SK-N-SH treated with all-trans-retinoic acid at 6 μM for 48 hours (cell line): ENCODE measurements at regions not wholly inside any gene's neighbourhood (a gene's known extent, or its start where the extent isn't known, plus 50 kb on each side); places are given as distances from the start of the nearest gene placed in this dataset.

Experiments
- ATAC-seq: fragments of 200-7000 bp; cut with Tn5 transposase; 3 replicates; pipeline ENCODE4 v1.9.1; 2020; ENCODE audit warnings: mild to moderate bottlenecking, moderate library complexity
- ARNTL ChIP-seq: fragments of 450-650 bp; formaldehyde crosslinking; IDR thresholded peaks from 2 replicates; pipeline ENCODE4 v1.5.0; 2020; ENCODE audit warnings: low read depth, mild to moderate bottlenecking, moderate library complexity, borderline replicate concordance
- BACH2 ChIP-seq: fragments of 250-450 bp; sonication (Bioruptor Pico); IDR thresholded peaks from 2 replicates; pipeline ENCODE4 v1.9.0; 2021; ENCODE audit warnings: mild to moderate bottlenecking, borderline replicate concordance
- CREB5 ChIP-seq: fragments of 250-450 bp; sonication (Bioruptor Pico); IDR thresholded peaks from 2 replicates; pipeline ENCODE4 v1.5.1; 2020; ENCODE audit warnings: low read depth, mild to moderate bottlenecking, moderate library complexity
- CSRNP3 ChIP-seq: fragments of 250-450 bp; sonication (Bioruptor Pico); IDR thresholded peaks from 2 replicates; pipeline ENCODE4 v1.5.1; 2021; ENCODE audit warnings: mild to moderate bottlenecking, moderate library complexity
- ESRRG ChIP-seq: fragments of 250-450 bp; sonication (Bioruptor Pico); IDR thresholded peaks from 2 replicates; pipeline ENCODE4 v1.6.1; 2021; ENCODE audit warnings: mild to moderate bottlenecking
- GLIS3 ChIP-seq: fragments of 250-450 bp; sonication (Bioruptor Pico); IDR thresholded peaks from 2 replicates; pipeline ENCODE4 v1.5.0; 2020; ENCODE audit warnings: mild to moderate bottlenecking, moderate library complexity
- ISL1 ChIP-seq: fragments of 250-450 bp; sonication (Bioruptor Pico); IDR thresholded peaks from 2 replicates; pipeline ENCODE4 v2.1.2; 2022; ENCODE audit warnings: mild to moderate bottlenecking, moderate library complexity
- OSR1 ChIP-seq: fragments of 250-450 bp; sonication (Bioruptor Pico); IDR thresholded peaks from 2 replicates; pipeline ENCODE4 v1.8.0; 2022; ENCODE audit warnings: moderate library complexity, mild to moderate bottlenecking, inconsistent platforms
- PATZ1 ChIP-seq: fragments of 250-450 bp; sonication (Bioruptor Pico); IDR thresholded peaks from 2 replicates; pipeline ENCODE4 v1.8.0; 2020; ENCODE audit warnings: mild to moderate bottlenecking, moderate library complexity, borderline replicate concordance
- POU6F1 ChIP-seq: fragments of 250-450 bp; sonication (Bioruptor Pico); IDR thresholded peaks from 2 replicates; pipeline ENCODE4 v1.8.0; 2021; ENCODE audit warnings: low read depth, mild to moderate bottlenecking, moderate library complexity, borderline replicate concordance
- PPARA ChIP-seq: fragments of 250-450 bp; sonication (Bioruptor Pico); IDR thresholded peaks from 2 replicates; pipeline ENCODE4 v1.5.0; 2020; ENCODE audit warnings: mild to moderate bottlenecking, borderline replicate concordance
- RARB ChIP-seq: fragments of 250-450 bp; sonication (Bioruptor Pico); IDR thresholded peaks from 2 replicates; pipeline ENCODE4 v1.8.0; 2021; ENCODE audit warnings: mild to moderate bottlenecking, moderate library complexity
- SNAI2 ChIP-seq: fragments of 250-450 bp; sonication (Bioruptor Pico); IDR thresholded peaks from 2 replicates; pipeline ENCODE4 v1.5.0; 2020; ENCODE audit warnings: mild to moderate bottlenecking, moderate library complexity
- TCF4 ChIP-seq: fragments of 250-450 bp; sonication (Bioruptor Pico); IDR thresholded peaks from 2 replicates; pipeline ENCODE4 v1.8.0; 2021; ENCODE audit warnings: mild to moderate bottlenecking, moderate library complexity, borderline replicate concordance
- TOX ChIP-seq: fragments of 250-450 bp; sonication (Bioruptor Pico); IDR thresholded peaks from 2 replicates; pipeline ENCODE4 v1.8.0; 2021; ENCODE audit warnings: mild to moderate bottlenecking, moderate library complexity, borderline replicate concordance
- TSHZ2 ChIP-seq: fragments of 250-450 bp; sonication (Bioruptor Pico); IDR thresholded peaks from 2 replicates; pipeline ENCODE4 v1.5.0; 2020; ENCODE audit warnings: mild to moderate bottlenecking, moderate library complexity
- ZC3H10 ChIP-seq: fragments of 250-450 bp; sonication (Bioruptor Pico); IDR thresholded peaks from 2 replicates; pipeline ENCODE4 v1.5.1; 2021; ENCODE audit warnings: mild to moderate bottlenecking, moderate library complexity
- ZFP3 ChIP-seq: fragments of 250-450 bp; sonication (Bioruptor Pico); IDR thresholded peaks from 2 replicates; pipeline ENCODE4 v1.5.0; 2020; ENCODE audit warnings: mild to moderate bottlenecking, moderate library complexity
- ZFP30 ChIP-seq: fragments of 450-650 bp; formaldehyde crosslinking; IDR thresholded peaks from 2 replicates; pipeline ENCODE4 v1.5.0; 2022; ENCODE audit warnings: mild to moderate bottlenecking, moderate library complexity
- ZNF565 ChIP-seq: fragments of 450-650 bp; formaldehyde crosslinking; conservative IDR thresholded peaks from 2 replicates; pipeline ENCODE4 v1.5.0; 2020; ENCODE audit warnings: low read depth, mild to moderate bottlenecking, moderate library complexity
- ZNF70 ChIP-seq: fragments of 450-650 bp; formaldehyde crosslinking; IDR thresholded peaks from 2 replicates; pipeline ENCODE4 v1.5.0; 2020; ENCODE audit warnings: mild to moderate bottlenecking, moderate library complexity
- ZNF8 ChIP-seq: fragments of 450-650 bp; formaldehyde crosslinking; IDR thresholded peaks from 2 replicates; pipeline ENCODE4 v1.5.0; 2020; ENCODE audit warnings: mild to moderate bottlenecking, moderate library complexity

- no peak for ATAC-seq
- no peak for TF ChIP-seq CSRNP3 (CRISPR knock-in tag)
- TF ChIP-seq ESRRG: no peak
- TF ChIP-seq OSR1: no peak
- no peak for TF ChIP-seq TOX
- no peak for TF ChIP-seq SNAI2 (CRISPR knock-in tag)
- TF ChIP-seq ZNF565 (CRISPR knock-in tag): no peak
- TF ChIP-seq ZNF8: no peak
- no peak for TF ChIP-seq TCF4
- TF ChIP-seq PATZ1 (CRISPR knock-in tag): no peak
- no peak for TF ChIP-seq RARB
- TF ChIP-seq BACH2 (CRISPR knock-in tag): no peak
- no peak for TF ChIP-seq ZFP30
- no peak for TF ChIP-seq PPARA
Measured at GRCh38 chr2:195442458-195443175, 214.4 kb upstream of the SLC39A10 start.

- TF ChIP-seq GLIS3: no peak
- no peak for TF ChIP-seq ZFP30
- no peak for TF ChIP-seq ZNF565 (CRISPR knock-in tag)
- no peak for TF ChIP-seq TSHZ2 (CRISPR knock-in tag)
- TF ChIP-seq SNAI2 (CRISPR knock-in tag): no peak
- TF ChIP-seq OSR1: no peak
- TF ChIP-seq TOX: no peak
- no peak for TF ChIP-seq ZNF70
- TF ChIP-seq PPARA: no peak
- no peak for TF ChIP-seq POU6F1 (CRISPR knock-in tag)
- no peak for ATAC-seq
Measured at GRCh38 chr2:195438692-195439091, 218.3 kb upstream of the SLC39A10 start.

GRCh38 chr2:195437521-195437920 is 219.5 kb upstream of the SLC39A10 start:
- no peak for ATAC-seq
- no peak for TF ChIP-seq ISL1 (CRISPR knock-in tag)
- TF ChIP-seq TSHZ2 (CRISPR knock-in tag): no peak
- no peak for TF ChIP-seq POU6F1 (CRISPR knock-in tag)
- no peak for TF ChIP-seq ZFP3 (CRISPR knock-in tag)
- no peak for TF ChIP-seq CSRNP3 (CRISPR knock-in tag)
- no peak for TF ChIP-seq ZC3H10 (CRISPR knock-in tag)
- no peak for TF ChIP-seq TOX
- TF ChIP-seq ZNF8: no peak
- TF ChIP-seq GLIS3: no peak
- TF ChIP-seq OSR1: no peak
- TF ChIP-seq ZFP30: no peak
- no peak for TF ChIP-seq CREB5
- no peak for TF ChIP-seq ZNF70
- no peak for TF ChIP-seq ESRRG
- TF ChIP-seq TCF4: no peak
- TF ChIP-seq ARNTL: no peak
- no peak for TF ChIP-seq BACH2 (CRISPR knock-in tag)
